NCI-H510A (cell line): ENCODE measurements at regions not wholly inside any gene's neighbourhood (a gene's known extent, or its start where the extent isn't known, plus 50 kb on each side); places are given as distances from the start of the nearest gene placed in this dataset.
"Not testable (repeated sequence)": the region's sequence is repeated elsewhere in the genome, so short reads cannot be mapped to it uniquely, and the experiment has no call there.

Experiments used
- DNase-seq: peaks from one replicate; lab custom pipeline; 2025; lab: John Stamatoyannopoulos, UW

- no peak for DNase-seq
Measured at GRCh38 chr3:95758707-95759106, 1055.7 kb upstream of the EPHA6 start.

- DNase-seq = no peak
Measured at GRCh38 chr3:95759614-95760301, 1054.6 kb upstream of the EPHA6 start.

DNA sequence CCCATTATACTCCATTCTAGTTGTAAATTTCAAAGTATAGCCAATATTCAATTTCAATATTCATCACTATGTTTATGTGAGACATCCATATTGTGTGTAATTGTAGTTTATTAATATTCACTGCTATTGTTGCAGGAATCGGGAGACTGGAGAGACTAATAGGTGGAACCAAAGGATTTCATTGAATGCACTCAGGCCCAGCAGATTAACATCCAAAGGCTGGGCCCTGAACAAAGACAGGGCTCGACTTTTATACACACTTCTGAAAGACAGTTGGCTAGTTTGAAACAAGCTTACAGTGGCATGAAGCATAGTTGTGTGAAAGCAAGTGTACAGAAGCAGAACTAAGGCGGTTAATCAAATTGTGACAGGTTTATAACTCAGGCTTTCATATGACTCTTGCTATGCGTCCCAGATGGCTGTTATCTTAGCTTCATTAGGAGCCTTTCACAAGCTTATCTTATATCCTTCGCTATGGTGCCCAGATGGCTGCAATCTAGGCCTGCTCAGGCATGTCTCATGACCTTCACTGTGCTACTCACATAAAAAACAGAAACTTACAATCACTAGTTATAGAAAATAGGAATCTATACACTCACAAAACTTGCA lies 1038.8 kb upstream of the EPHA6 start:
- no peak for DNase-seq

DNA sequence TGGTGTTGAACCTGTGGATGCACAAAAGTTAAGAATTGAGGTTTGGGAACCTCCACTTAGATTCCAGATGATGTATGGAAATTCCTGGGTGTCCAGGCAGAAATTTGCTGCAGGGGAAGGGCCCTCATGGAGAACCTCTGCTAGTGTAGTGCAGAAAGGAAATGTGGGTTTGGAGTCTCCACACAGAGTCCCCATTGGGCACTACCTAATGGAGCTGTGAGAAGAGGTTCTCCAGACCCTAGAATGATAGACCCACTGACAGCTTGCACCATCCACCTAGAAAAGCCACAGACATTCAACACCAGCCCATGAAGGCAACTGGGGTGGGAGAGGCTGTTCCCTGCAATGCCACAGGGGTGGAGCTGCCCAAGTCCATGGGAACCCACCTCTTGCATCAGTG lies 1032.8 kb upstream of the EPHA6 start:
- no peak for DNase-seq

DNA sequence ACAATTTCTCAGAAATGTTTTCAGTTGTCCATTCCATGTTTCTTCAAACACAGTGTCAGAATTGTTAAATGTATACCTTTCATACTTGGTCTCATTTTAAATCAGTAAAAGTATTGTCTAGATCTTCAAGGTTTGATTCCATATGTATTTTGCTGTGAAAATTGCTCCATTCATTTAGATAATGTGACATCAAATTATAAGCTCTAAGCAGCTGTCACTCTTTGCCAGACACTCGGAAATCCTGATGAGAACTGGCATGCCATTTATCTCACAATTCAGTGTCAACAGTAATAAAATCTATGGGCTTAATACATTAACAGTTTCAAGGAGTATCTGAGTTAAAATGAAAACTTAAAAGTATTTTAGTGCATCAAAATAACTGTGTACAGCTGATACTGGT lies 1025.3 kb upstream of the EPHA6 start:
- no peak for DNase-seq

DNA sequence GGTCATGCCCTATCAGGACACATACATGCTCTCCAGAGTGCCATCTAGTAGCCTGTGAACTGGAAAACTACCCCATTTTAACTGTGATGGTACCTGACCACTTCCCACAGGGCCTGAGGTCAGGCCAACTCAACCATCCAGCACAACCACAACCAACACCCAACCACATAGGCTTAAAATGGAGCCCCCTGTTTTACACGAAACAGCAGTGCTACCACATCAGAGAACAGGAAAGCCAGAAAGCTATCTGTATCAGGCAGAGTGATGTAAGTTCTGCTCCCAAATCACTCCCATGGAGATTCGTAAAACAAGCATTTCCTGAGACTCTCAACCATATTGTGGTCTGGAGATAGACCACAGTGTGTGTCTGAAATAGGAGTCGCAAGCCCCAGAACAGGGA lies 1017.3 kb upstream of the EPHA6 start:
- no peak for DNase-seq

- no peak for DNase-seq
Measured at GRCh38 chr3:95798628-95799027, 1015.8 kb upstream of the EPHA6 start.

DNA sequence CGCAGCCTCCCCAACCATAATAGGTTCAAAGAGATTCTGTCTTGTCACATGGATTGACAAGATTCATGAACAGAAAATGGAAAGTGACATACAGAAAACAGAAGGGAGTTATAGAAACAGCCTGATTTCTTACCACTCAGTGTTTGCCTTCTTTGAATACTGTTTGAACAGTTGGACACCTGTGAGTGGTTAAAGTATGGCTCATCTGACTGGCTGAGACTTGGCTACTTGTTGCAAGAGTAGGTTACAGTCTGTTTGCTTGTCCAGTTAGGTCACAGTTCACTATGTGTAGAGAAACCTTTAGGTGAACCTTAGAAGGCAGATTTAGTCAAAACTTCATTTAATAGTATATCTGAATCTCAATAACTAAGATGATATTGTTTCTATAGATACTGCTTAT lies 1003.9 kb upstream of the EPHA6 start:
- no peak for DNase-seq

GRCh38 chr3:95813244-95813643 lies 1001.1 kb upstream of the EPHA6 start:
- DNase-seq = no peak

GRCh38 chr3:95815828-95816227 lies 998.6 kb upstream of the EPHA6 start:
- DNase-seq = no peak

GRCh38 chr3:95826419-95826818 lies 988.0 kb upstream of the EPHA6 start:
- no peak for DNase-seq

GRCh38 chr3:95832146-95832545 lies 982.2 kb upstream of the EPHA6 start:
- DNase-seq = no peak

GRCh38 chr3:95860628-95861027 lies 953.8 kb upstream of the EPHA6 start:
- not testable (repeated sequence) for DNase-seq

DNA sequence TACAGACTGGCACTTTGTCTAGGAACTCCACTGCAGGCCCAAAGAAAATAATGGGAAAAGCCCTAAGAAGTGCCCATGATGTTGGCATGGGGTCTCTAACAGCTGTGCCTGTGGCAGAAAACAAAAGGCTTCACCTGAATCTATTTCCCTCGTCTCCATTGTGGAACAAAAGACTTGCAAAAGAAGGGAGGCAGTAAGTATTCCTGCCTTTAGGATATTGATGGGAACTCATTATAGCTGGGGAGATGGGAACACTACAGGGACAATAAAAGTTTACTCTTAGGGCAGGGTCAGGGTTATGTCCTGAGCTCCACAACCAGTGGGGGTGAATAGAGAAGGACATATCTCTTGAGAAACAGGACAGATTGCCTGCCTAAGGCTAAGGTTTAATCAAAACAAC lies 930.6 kb upstream of the EPHA6 start:
- no peak for DNase-seq

DNA sequence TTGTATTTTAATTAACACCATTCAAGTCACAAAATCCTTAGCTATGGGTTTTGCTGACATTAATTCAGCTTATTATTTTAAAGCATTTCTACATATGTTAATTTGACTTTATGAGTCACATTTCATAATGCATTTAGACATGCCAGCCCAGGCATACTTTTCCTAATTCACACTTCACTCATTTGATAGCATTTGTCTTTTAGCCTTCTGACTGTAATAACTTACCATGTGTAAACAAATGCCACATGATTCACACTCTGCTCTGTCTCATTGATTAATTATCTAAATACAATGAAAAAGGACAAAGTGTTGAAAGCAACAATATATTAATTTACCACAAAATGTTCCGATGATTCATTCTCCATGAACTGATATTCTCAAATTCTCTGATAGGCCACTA lies 927.8 kb upstream of the EPHA6 start:
- no peak for DNase-seq

DNA sequence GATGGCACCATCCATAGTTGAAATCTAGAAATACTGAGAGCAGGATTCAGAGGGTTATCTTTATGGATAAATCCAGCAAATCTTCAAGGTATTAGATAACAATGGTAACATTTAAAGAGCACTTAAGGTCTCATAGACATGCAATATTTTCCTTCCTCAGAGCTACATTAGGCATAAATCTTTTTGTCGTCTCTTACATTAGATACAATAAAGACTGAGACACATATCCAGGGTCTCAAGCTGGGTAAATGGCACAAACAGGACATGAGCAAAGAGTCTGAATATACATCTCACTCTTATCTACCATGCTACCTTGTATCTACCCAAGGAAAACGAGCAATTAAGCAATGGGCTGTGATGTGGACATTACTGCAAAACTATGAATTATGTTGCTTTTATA lies 927.3 kb upstream of the EPHA6 start:
- DNase-seq = no peak

DNA sequence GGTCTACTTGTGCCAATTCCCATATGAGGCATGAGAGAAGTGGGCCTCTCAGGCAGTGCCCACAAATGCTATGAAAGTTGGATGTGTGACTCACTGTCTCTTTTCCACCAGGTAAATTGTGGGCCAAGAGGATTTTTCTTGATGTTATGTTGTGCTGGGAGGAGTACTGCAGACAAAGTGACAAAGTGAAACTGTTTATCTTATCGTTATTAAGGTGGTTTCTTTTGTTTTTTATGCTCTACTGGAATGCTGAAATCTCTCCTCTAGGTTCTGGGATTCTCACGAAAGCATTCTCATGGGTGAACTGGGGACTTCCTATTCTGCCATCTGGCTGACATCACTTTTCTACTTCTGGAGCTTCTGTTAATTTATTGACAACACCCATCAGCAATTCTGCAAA lies 919.6 kb upstream of the EPHA6 start:
- no peak for DNase-seq

- DNase-seq = no peak
Measured at GRCh38 chr3:95899494-95899893, 914.9 kb upstream of the EPHA6 start.

DNA sequence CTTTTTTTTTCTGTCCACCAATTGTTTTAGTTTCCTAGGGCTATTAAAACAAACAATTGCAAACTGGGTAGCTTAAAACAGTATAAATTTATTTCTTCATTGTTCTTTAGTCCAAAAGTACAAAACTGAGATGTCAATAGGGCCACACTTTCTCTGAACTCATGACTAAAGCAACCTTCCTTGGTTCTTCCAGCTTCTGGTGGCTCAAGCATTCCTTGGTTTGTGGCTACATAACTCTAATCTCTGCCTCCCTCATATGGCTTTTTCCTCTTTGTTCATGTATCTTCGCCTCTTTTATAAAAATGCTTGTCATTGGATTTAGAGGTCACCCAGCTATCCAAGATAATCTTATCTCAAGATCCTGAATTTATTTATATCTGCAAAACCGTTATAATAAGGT lies 914.5 kb upstream of the EPHA6 start:
- DNase-seq = no peak

GRCh38 chr3:95901948-95902347 lies 912.4 kb upstream of the EPHA6 start:
- no peak for DNase-seq

- DNase-seq = no peak
Measured at GRCh38 chr3:95905182-95905581, 909.2 kb upstream of the EPHA6 start.

- DNase-seq = no peak
Measured at GRCh38 chr3:95911767-95912166, 902.6 kb upstream of the EPHA6 start.

DNA sequence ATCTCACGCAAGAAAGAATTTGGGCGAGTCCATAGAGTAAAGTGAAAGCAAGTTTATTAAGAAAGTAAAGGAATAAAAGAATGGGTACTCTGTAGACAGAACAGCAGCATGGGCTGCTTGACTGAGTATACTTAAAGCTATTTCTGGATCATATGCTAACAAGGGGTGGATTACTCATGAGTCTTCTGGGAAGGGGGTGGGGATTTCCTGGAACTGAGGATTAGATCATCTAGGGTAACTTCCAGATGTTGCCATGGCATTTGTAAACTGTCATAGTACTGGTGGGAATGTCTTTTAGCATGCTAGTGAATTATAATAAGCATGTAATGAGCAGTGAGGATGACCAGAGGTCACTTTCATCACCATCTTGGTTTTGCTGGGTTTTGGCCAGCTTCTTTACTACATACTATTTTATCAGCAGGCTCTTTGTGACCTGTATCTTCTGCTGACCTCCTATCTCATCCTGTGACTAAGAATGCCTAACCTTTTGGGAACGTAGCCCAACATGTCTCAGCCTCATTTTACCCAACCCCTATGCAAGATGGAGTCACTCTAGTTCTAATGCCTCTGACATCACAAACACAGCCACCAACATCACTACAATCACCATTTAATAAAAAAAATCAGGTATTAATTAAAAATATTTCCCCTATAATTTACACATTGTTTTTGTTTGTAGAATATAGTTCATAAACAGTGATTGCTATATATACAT lies 890.7 kb upstream of the EPHA6 start:
- DNase-seq = no peak
